ENCODE measurements at regions not wholly inside any gene's neighbourhood (a gene's known extent, or its start where the extent isn't known, plus 50 kb on each side); places are given as distances from the start of the nearest gene placed in this dataset.

GRCh38 chr10:2300231-2300630 is 562.9 kb upstream of the ADARB2 start:
- in situ Hi-C loops (cut with HindIII; ENCODE audit: low sequenced_read_pairs): no loop called here

GRCh38 chr10:2296179-2296891 is 559.0 kb upstream of the ADARB2 start:
- in situ Hi-C loops (cut with HindIII; ENCODE audit: low sequenced_read_pairs): no loop called here

- in situ Hi-C loops (cut with HindIII; ENCODE audit: low sequenced_read_pairs): no loop called here
Observed at GRCh38 chr10:2294739-2295138, 557.4 kb upstream of the ADARB2 start.

- in situ Hi-C loops (cut with HindIII; ENCODE audit: low sequenced_read_pairs): no loop called here
Observed at GRCh38 chr10:2284071-2284470, 546.7 kb upstream of the ADARB2 start.

- in situ Hi-C loops (cut with HindIII; ENCODE audit: low sequenced_read_pairs): no loop called here
Observed at GRCh38 chr10:2282202-2282601, 544.9 kb upstream of the ADARB2 start.

GRCh38 chr10:2280713-2281300 is 543.5 kb upstream of the ADARB2 start:
- in situ Hi-C loops (cut with HindIII; ENCODE audit: low sequenced_read_pairs): no loop called here

- in situ Hi-C loops (cut with HindIII; ENCODE audit: low sequenced_read_pairs): no loop called here
Observed at GRCh38 chr10:2279711-2280110, 542.4 kb upstream of the ADARB2 start.

- in situ Hi-C loops (cut with HindIII; ENCODE audit: low sequenced_read_pairs): no loop called here
Observed at GRCh38 chr10:2278363-2278762, 541.0 kb upstream of the ADARB2 start.

- in situ Hi-C loops (cut with HindIII; ENCODE audit: low sequenced_read_pairs): no loop called here
Observed at GRCh38 chr10:2263561-2263960, 526.2 kb upstream of the ADARB2 start.

GRCh38 chr10:2262878-2263277 is 525.6 kb upstream of the ADARB2 start:
- in situ Hi-C loops (cut with HindIII; ENCODE audit: low sequenced_read_pairs): no loop called here

GRCh38 chr10:2262333-2262732 is 525.0 kb upstream of the ADARB2 start:
- in situ Hi-C loops (cut with HindIII; ENCODE audit: low sequenced_read_pairs): no loop called here

GRCh38 chr10:2256241-2256640 is 518.9 kb upstream of the ADARB2 start:
- in situ Hi-C loops (cut with HindIII; ENCODE audit: low sequenced_read_pairs): no loop called here

- in situ Hi-C loops (cut with HindIII; ENCODE audit: low sequenced_read_pairs): no loop called here
Observed at GRCh38 chr10:2252096-2252495, 514.8 kb upstream of the ADARB2 start.

GRCh38 chr10:2251631-2252030 is 514.3 kb upstream of the ADARB2 start:
- in situ Hi-C loops (cut with HindIII; ENCODE audit: low sequenced_read_pairs): no loop called here

GRCh38 chr10:2246747-2247146 is 509.4 kb upstream of the ADARB2 start:
- in situ Hi-C loops (cut with HindIII; ENCODE audit: low sequenced_read_pairs): no loop called here

GRCh38 chr10:2245580-2245979 is 508.3 kb upstream of the ADARB2 start:
- in situ Hi-C loops (cut with HindIII; ENCODE audit: low sequenced_read_pairs): no loop called here

- in situ Hi-C loops (cut with HindIII; ENCODE audit: low sequenced_read_pairs): no loop called here
Observed at GRCh38 chr10:2244471-2244870, 507.1 kb upstream of the ADARB2 start.

GRCh38 chr10:2236876-2237275 is 499.6 kb upstream of the ADARB2 start:
- in situ Hi-C loops (cut with HindIII; ENCODE audit: low sequenced_read_pairs): no loop called here

- in situ Hi-C loops (cut with HindIII; ENCODE audit: low sequenced_read_pairs): no loop called here
Observed at GRCh38 chr10:2232479-2232878, 495.2 kb upstream of the ADARB2 start.

- in situ Hi-C loops (cut with HindIII; ENCODE audit: low sequenced_read_pairs): no loop called here
Observed at GRCh38 chr10:2230478-2230877, 493.2 kb upstream of the ADARB2 start.

- in situ Hi-C loops (cut with HindIII; ENCODE audit: low sequenced_read_pairs): no loop called here
Observed at GRCh38 chr10:2228320-2228901, 491.1 kb upstream of the ADARB2 start.

GRCh38 chr10:2225609-2226008 is 488.3 kb upstream of the ADARB2 start:
- in situ Hi-C loops (cut with HindIII; ENCODE audit: low sequenced_read_pairs): no loop called here
